AML-193 (cell line): ENCODE measurements at regions not wholly inside any gene's neighbourhood (a gene's known extent, or its start where the extent isn't known, plus 50 kb on each side); places are given as distances from the start of the nearest gene placed in this dataset.
"Not testable (repeated sequence)": the region's sequence is repeated elsewhere in the genome, so short reads cannot be mapped to it uniquely, and the experiment has no call there.

Experiments used
- DNase-seq, 2 experiments: peaks; one replicate each; lab custom pipeline; 2025; lab: John Stamatoyannopoulos, UW

DNA sequence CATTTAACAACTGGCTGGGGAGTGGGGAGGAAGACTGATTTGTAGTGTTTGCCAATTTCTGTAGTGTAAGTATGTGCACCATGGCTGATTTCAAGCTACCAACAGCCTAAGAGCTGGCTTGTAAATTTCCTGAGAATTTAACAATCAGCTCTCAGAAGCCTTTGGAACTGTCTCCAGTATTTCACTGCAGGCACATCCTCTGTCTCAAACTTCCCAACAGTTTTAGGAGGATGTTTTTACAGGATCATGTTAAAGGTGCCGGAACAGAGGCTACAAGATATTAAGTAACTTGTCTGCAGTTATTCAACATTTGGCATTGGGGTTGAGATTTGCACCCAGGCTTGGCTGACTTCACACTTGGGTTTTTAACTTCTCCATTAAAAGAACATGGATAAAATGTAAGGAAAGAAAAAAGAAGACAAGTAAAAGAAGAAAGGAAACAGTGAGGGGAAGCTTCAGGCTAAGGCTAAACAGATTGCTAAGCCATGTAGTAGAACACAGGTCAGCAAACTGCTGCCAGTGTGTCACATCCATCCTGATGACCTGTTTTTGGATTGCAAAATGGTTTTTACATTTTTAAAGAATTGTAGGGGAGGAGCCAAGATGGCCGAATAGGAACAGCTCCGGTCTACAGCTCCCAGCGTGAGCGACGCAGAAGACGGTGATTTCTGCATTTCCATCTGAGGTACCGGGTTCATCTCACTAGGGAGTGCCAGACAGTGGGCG is 204.8 kb upstream of the SESN3 start:
- no peak for DNase-seq

DNA sequence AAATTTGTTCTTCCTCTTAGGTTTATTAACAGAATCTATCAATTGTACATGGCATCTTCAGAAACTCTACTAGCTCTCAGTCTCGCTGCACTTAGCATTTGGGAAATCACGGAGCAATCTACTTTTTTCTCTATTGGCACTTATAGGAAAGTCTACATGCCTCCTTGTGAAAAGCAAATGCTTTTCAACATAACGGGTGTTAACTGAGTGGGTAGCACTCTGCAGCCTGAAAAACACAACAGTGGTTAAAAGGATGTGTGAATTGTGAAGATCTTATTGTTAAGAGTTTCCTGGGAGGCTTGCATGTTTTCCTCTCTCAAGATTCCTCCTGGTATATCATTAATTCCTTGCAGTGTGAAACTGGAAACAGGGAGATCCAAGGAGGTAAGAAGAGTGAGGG is 204.2 kb upstream of the SESN3 start:
- DNase-seq = no peak

DNA sequence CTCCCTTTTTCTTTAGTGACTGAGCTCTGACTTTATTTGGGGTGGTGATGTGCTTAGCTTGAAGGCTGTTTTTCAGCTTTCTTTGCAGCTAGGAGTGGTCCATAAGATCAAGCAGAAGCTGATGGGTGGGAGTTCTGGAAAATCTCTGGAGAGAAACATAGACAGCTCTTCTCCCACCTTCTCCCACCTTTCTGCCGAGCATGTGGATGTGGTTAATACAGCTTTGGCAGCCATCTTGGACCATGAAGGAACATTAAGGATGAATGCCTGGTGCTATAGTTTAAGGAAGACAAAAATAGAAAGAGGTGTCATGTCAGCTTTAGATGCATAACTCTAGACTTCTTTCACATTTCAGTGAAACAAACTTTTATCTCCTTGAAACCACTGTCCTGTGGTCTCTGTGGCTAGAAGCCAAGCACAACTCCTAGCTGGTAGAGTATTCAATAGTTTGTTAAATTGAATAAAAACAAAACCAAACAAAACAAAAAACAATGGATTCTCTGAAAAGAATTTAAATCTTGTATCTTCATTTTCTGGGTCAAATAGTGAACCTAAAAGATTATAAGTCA is 203.6 kb upstream of the SESN3 start:
- no peak for DNase-seq

DNA sequence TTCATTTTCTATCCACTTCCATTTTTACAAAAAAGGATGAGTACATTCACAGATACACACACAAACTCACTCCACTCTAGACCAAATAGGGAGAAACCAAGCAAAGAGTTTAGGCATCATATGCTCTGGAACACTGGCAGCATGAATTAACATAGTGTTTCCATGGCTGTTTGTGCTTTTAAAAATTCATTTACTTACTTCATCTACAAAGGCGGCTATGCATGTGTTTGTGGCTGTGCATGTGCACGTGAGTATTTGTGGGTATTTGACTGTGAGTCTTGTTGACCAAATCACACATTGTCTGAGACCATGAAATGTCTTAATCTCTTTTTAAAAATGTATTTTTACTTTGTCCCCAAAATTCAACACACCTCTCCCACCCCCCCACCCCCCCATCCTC is 203.0 kb upstream of the SESN3 start:
- no peak for DNase-seq

DNA sequence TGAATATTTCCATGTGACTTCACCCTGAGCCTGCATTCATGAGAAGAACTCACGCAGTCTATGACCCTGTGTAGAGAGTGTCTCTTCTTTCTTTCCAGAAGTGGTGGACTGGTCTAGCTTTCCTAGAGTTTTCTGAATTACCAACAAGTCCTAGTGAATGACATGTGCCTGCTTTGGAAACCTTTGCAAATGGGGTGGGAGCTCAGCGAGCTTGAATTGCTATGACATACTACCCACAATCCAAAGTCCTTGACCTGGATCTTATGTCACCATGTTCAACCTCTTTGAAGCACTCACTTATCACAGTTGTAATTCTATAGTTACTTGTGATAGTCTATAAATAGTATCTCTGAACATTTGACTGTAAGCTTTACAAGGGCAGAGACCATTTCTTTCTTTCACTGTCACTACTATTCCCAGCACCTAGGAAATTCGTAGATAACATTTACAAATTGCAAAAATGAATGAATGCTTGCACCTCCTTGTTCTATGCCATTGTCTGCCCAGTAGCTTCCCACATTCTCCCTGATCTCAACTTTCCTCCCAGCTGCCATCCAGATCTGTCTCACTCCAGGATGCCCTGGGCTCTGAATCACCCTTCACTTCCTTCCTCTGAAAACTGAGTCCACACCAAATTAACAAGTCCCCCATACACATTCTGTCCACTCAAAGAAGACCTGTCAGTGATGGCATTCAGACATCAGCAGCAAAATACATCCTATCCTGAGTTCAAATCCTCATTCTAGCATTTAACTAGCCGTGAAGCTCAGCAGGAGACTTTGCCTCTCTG is 201.9 kb upstream of the SESN3 start:
- no peak for DNase-seq

DNA sequence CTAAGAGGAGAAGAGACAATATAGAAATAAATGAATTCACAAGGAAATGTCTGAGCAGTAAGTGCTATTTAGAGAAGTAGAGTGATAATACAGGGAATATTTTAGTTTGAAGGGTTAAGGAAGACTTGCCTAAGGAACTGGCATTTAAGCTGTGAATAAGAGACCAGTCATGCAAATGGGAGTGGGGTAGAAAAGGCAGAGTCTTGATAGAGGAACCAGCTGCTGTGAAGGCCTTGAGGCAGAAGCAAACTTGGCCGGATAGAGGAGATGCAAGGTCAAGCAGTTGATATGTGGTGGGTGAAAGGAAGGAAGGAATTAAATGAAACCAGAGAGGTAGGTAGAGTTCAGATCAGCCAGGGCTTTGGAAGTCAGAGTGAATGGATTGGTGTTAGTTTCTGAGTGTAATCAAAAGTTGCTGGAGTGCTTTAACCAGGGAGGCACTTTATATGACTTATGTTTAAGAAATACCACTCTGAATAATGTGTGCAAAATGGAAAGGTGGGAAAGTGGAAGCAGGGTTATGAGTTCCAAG is 198.4 kb upstream of the SESN3 start:
- no peak for DNase-seq

DNA sequence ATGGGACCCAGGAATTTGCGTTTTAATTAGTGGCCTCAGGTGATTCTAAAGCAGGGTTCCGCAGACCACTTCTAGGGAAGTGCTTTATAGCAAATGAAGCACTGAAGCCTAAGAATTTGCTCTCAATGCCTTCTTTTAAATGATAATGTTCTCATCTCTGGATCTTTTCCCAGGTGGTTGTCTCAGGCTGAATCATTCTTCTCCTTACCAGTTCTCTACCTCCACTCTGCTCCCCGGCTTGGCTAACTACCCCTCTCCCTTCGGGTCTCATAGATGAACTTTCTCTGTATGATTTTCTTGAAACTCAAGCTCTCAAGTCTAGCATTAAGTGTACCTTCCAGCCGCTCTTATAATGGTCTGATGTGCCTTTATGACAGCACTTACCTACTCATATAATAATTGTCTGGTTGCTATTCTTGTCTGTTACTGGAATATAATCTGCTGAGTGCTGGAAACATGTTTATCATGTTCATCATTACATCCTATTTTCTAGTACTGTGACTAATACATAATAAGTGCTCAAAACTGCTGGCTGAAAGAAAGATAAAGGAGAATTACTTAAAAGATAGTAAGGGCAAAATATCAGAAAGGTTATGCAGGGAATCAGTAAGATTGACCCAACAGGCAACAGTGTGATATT is 195.9 kb upstream of the SESN3 start:
- no peak for DNase-seq

DNA sequence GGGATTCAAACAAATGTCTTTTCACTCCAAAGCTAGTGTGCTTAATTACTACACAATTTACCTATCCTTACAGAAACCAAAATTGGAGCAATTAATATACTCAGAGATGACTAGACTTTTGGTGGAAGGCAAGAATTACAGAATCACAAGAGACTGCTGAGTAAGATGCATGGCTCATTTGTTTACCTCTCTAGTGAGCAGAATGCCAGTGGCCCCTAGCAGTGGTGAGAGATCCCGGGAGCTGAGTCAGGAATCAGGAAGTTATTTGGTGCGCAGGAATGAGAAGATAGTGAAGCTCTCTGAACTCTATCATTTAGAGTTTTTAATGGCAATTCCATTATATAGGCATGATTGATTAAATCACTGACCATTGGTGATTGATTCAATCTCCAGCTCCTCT is 188.9 kb upstream of the SESN3 start:
- no peak for DNase-seq

DNA sequence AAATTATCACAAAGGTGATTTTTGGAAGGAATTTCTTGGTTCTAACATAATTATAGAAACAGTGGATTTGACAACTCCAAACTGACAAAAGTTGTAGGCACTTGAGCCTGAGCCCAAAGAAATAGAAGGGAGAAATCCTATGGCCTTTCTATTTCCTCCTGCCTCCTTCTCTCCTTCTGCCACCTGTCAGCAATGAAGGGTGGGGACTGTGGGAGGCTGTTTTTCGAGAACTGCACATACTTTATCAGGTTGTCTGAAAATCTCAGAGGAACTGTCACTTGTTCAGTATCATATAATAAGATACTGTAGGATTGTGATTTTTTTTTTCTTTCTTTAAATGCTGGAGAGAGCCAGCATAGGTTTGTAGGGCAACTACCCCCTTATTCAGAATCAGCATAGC is 187.9 kb upstream of the SESN3 start:
- no peak for DNase-seq

DNA sequence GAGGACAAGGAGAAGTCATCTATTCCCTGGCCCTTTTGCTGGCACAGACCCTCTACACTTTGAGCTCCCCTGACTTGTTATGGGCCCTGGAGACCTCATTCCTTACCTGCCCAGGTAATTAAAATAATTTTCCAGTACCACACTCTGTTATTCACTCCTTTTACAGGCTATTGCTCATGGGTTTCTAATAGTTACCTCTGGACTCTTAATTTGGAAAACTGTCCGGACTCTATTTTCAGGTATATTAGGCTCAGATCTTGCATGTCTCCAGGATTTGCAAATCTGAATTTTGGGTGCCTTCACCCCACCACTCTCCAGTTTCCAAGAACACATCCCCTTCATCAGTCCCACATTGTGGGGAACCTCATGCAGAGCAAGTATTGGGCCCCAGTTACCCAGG is 186.8 kb upstream of the SESN3 start:
- no peak for DNase-seq

- no peak for DNase-seq
These were observed 184.9 kb upstream of the SESN3 start for GRCh38 chr11:95415837-95416304.

DNA sequence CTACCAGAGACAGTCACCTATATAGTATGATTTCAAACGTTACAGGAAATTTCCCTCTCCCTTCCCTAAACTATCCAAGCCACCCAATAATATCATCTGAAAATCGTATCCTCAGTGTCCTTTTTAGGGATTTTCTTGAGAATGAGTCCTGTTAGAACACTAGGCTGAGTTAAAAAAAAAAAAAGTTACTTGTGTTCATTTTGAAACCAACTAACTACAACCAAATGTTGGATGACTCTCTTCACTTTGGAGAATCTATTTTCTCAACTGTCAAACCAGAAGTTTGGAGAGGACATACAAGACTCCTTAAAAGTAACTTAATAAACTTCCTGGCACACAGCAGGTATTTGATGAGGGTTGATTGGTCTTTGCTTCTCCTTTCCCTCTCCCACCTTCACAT is 183.2 kb upstream of the SESN3 start:
- no peak for DNase-seq

DNA sequence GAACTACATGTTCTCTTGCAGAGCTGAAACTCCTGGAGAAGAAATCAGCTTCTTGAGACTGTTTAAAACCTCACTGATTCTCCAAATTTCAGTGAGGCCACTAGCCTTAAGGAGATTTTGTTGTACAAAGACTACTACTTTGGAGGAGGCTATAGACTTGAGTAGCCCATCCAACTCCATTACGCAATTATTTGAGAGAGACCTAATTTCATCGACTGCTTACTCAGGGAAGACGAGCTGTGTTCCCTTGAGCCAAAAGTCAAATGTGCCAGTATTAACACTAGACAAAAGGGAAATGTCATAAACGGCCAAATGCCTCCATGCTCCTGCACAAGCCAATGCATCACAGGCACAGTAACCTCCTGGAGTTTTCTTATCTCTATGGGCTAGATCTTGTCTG is 182.8 kb upstream of the SESN3 start:
- DNase-seq = no peak

DNA sequence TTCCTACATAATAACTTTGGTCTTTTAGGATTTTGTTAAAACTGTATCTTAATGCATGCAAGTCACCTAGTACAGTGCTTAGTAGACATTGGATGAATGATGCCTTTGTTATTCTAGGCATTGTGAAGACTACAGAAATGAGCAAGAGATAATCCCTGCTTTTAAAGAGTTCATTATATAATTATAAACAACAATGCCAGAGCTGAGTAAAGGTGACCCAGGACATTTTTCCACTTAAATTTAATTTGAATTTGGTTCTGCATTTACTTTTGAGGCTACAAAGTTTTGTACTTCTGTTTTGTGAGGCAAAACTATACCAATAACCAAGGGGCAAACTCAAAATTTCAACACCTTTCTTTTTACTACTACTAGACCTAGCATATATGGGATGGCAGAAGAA is 182.0 kb upstream of the SESN3 start:
- no peak for DNase-seq

GRCh38 chr11:95412074-95412473 is 181.1 kb upstream of the SESN3 start:
- no peak for DNase-seq

- DNase-seq = not testable (repeated sequence)
These were observed 179.7 kb upstream of the SESN3 start for GRCh38 chr11:95410707-95411106.

DNA sequence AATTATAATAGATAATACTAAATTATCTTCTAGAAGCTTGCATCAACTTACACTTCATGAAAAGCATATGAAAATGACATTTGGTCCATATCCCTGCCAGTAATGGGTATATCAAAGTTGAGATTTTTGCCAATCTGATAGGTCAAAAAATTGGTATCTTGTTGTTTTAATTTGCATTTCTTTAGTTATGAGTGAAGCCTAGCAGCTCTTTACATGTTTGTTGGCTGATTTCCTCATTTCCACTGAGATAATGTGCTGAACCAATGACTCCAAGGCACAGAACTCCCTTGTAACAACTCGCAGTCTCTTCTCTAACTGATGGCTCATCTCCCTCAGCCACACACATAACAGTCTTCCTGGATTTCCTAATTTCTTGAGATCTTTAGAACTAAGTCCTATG is 175.3 kb upstream of the SESN3 start:
- DNase-seq = no peak

GRCh38 chr11:95404370-95404769 is 173.4 kb upstream of the SESN3 start:
- DNase-seq = no peak

- no peak for DNase-seq
These were observed 167.6 kb upstream of the SESN3 start for GRCh38 chr11:95398437-95399112.

DNA sequence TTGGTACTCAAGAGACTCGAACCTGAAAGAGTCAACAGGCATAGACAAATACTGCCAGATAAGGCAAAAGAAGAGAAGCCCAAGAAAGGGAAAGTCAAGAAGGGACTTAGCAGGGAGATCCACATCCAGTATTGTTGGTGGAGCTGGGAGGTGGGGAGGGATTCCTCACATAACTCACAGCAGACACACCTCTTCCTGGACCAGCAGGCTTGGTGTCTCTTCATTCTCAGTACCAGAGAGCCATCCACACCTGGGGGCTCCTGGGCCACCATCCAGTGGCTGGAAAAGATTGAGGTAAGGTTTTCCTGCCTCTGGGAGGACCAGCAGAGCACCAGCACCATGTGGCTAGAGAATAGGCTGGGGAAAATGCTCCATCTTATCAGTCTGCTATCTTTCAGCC is 161.6 kb upstream of the SESN3 start:
- DNase-seq = no peak

DNA sequence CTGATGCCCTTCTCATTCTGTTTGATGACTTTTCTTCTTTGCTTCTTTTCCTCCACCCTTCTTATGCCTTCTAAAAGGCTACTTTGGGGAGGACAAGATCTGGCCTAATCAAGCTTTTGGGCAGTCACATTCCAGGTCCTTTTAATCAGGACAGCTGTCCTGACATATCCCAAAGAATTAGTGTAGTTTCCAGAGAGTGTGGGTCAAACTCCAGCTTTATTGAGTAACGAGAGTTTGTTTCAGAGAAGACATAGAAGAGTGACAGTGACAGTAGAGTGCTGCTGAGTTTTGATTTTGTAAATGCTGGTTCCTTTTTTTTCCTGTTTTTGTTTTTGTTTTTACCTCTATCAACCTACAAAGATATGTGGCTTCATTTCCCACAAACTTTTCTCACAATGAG is 158.4 kb upstream of the SESN3 start:
- no peak for DNase-seq

- DNase-seq = no peak
These were observed 157.1 kb upstream of the SESN3 start for GRCh38 chr11:95388086-95388485.
